ENCODE measurements at regions not wholly inside any gene's neighbourhood (a gene's known extent, or its start where the extent isn't known, plus 50 kb on each side); places are given as distances from the start of the nearest gene placed in this dataset.

GRCh38 chr11:95498722-95499425, 267.9 kb upstream of the SESN3 start (continued):
- TF ChIP-seq POU6F1 (CRISPR knock-in tag; IDR thresholded peaks at IDR 0.05; ENCODE audit: borderline replicate concordance, low read depth) (no peak), BACH2 (CRISPR knock-in tag; IDR thresholded peaks at IDR 0.05; ENCODE audit: borderline replicate concordance) (no peak), ZNF565 (CRISPR knock-in tag; conservative IDR thresholded peaks at IDR 0.05; ENCODE audit: low read depth) (no peak), CSDC2 (CRISPR knock-in tag; IDR thresholded peaks at IDR 0.05) (no peak), ZC3H10 (CRISPR knock-in tag; IDR thresholded peaks at IDR 0.05) (no peak), ARNTL (CRISPR knock-in tag; IDR thresholded peaks at IDR 0.05; ENCODE audit: borderline replicate concordance, low read depth) (no peak), TOX (CRISPR knock-in tag; IDR thresholded peaks at IDR 0.05; ENCODE audit: borderline replicate concordance) (no peak)
- TF ChIP-seq, protein P1, sequence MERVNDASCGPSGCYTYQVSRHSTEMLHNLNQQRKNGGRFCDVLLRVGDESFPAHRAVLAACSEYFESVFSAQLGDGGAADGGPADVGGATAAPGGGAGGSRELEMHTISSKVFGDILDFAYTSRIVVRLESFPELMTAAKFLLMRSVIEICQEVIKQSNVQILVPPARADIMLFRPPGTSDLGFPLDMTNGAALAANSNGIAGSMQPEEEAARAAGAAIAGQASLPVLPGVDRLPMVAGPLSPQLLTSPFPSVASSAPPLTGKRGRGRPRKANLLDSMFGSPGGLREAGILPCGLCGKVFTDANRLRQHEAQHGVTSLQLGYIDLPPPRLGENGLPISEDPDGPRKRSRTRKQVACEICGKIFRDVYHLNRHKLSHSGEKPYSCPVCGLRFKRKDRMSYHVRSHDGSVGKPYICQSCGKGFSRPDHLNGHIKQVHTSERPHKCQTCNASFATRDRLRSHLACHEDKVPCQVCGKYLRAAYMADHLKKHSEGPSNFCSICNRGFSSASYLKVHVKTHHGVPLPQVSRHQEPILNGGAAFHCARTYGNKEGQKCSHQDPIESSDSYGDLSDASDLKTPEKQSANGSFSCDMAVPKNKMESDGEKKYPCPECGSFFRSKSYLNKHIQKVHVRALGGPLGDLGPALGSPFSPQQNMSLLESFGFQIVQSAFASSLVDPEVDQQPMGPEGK (CRISPR knock-in tag; IDR thresholded peaks at IDR 0.05; ENCODE audit: borderline replicate concordance) = no peak

DNA sequence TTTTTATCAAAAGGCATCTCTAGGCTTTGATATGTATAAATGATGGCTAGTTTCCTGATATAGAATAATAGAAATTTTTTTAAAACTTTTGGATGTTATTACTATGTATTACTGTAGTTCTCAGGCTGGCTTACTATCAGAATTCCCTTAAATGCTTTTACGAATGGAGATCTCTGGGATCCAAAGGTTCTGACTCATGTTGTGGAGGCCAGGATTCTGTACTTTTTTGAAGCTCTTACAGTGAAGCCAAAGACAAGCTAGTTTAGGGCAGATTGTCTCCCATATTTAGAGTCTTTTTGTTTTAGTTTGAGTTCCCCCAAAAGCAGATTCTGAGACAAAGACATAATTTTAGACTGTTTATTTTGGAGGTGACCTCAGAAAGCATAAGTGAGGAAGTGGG, 265.9 kb upstream of the SESN3 start:
- no peak for ATAC-seq

More for the DNA sequence above, 265.9 kb upstream of the SESN3 start:
- TF ChIP-seq, protein P1 (CRISPR knock-in tag; IDR thresholded peaks at IDR 0.05; ENCODE audit: borderline replicate concordance) = no peak
- TF ChIP-seq CSDC2 (CRISPR knock-in tag; IDR thresholded peaks at IDR 0.05) (no peak), ISL1 (CRISPR knock-in tag; IDR thresholded peaks at IDR 0.05) (no peak), ZFP30 (CRISPR knock-in tag; IDR thresholded peaks at IDR 0.05) (no peak), ZNF8 (CRISPR knock-in tag; IDR thresholded peaks at IDR 0.05) (no peak), RARB (CRISPR knock-in tag; IDR thresholded peaks at IDR 0.05) (no peak), POU6F1 (CRISPR knock-in tag; IDR thresholded peaks at IDR 0.05; ENCODE audit: borderline replicate concordance, low read depth) (no peak), CREB5 (CRISPR knock-in tag; IDR thresholded peaks at IDR 0.05; ENCODE audit: low read depth) (no peak), ARNTL (CRISPR knock-in tag; IDR thresholded peaks at IDR 0.05; ENCODE audit: borderline replicate concordance, low read depth) (no peak)
- TF ChIP-seq, protein P2, sequence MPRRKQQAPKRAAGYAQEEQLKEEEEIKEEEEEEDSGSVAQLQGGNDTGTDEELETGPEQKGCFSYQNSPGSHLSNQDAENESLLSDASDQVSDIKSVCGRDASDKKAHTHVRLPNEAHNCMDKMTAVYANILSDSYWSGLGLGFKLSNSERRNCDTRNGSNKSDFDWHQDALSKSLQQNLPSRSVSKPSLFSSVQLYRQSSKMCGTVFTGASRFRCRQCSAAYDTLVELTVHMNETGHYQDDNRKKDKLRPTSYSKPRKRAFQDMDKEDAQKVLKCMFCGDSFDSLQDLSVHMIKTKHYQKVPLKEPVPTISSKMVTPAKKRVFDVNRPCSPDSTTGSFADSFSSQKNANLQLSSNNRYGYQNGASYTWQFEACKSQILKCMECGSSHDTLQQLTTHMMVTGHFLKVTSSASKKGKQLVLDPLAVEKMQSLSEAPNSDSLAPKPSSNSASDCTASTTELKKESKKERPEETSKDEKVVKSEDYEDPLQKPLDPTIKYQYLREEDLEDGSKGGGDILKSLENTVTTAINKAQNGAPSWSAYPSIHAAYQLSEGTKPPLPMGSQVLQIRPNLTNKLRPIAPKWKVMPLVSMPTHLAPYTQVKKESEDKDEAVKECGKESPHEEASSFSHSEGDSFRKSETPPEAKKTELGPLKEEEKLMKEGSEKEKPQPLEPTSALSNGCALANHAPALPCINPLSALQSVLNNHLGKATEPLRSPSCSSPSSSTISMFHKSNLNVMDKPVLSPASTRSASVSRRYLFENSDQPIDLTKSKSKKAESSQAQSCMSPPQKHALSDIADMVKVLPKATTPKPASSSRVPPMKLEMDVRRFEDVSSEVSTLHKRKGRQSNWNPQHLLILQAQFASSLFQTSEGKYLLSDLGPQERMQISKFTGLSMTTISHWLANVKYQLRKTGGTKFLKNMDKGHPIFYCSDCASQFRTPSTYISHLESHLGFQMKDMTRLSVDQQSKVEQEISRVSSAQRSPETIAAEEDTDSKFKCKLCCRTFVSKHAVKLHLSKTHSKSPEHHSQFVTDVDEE (CRISPR knock-in tag; IDR thresholded peaks at IDR 0.05) = no peak

All from SK-N-SH treated with all-trans-retinoic acid at 6 μM for 48 hours (cell line).